Activated CD4-positive, alpha-beta T cell treated with anti-CD3 and anti-CD28 coated beads, Interleukin-2, Interleukin-4, amounts not matched to agents 100 ng/mL and 50 ng/mL, durations not matched to agents 16 hours and 8 hours (primary cell): ENCODE measurements at regions not wholly inside any gene's neighbourhood (a gene's known extent, or its start where the extent isn't known, plus 50 kb on each side); places are given as distances from the start of the nearest gene placed in this dataset.

Source experiments
- DNase-seq: peaks from one replicate; pipeline ENCODE4 v3.0.0-alpha.2; 2020; ENCODE audit warnings: low spot score

DNA sequence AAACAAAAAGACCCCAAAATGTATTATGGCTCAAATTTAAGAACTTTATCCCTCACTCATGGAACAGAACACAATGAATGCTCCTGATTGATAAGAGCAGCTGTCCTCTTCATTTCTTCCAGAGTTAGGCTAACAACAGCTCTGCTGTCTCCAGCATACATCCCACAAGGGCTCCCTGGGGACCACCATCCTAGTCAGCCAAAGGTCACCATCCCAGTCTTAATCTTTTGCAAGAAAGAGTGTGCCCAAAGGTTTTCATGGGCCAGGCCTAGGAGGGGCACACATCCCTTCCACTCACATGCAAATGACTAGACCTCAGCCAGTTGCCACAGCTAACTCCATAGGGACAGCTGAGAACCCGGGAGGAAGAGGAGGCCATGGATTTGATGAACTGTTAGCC lies 555.3 kb downstream of the BUD13 start:
- DNase-seq, result no peak

DNA sequence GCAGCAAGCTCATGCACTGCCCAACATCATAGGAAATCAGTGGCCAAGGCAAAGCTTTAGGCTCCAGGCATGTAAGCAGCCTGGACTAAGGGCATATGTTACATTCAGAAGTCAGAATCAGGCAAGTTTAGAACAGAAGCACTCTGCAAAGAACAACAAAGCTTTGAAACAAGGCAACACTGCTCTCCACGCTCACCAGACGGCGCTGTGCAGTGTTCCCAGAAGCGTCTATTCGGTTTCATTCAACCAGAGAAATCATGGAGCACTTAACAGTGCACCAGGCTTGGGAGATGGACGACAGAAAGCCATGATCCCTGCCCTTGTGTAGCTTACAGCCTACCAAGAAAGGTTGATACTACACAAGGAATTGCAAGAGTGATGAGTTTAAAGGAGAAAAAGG lies 555.8 kb downstream of the BUD13 start:
- peak; percentile 12 for DNase-seq

DNA sequence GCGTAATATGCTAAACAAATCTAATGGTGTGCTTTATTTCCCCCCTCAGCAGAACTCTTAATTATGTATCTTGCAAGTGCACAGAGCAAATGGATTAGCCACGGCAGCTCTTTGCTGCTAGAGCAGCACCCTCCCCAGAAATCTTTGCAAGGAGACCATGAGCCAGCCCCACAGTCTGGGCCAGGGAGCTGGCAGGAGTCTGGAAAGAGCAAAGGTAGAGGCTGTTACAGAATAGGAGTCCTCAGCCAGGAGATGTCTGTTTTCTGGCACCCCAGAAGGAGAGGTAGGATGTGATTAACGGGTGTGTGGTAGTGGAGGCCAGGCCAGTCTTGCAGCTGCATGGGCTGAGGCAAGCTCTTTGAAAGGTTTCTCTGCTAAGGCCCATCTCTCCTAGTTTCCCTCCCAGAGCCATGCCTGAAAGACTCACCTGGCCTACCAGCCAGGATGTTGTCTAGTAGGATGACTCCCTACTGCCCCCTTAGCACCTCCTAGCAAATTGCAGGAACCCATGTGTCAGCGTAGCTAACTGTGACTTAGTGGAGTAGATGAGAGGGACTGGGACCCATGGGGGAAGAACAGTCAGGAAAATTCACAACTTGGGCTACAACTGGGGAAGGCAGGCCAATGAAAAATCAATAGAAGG lies 557.2 kb downstream of the BUD13 start:
- no peak for DNase-seq

DNA sequence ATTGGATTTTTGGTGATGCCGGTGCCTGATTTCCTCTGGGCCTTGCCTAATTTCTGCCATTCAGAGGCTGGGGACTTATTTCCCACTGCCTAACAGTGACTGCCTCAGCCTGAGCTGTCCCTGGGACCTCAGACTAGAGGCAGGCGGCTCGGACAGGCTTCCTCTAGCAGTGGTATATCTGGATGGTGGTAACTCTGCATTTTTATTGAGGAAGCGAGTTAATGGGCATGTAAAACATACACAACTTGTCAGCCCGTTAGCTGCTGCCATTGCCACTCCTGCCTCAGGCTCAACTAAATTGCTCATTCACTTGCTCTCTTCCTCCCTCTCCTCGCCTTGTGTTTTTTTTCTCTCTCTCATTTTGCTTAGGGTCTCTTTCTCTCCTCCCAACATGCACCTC lies 561.6 kb downstream of the BUD13 start:
- no peak for DNase-seq

DNA sequence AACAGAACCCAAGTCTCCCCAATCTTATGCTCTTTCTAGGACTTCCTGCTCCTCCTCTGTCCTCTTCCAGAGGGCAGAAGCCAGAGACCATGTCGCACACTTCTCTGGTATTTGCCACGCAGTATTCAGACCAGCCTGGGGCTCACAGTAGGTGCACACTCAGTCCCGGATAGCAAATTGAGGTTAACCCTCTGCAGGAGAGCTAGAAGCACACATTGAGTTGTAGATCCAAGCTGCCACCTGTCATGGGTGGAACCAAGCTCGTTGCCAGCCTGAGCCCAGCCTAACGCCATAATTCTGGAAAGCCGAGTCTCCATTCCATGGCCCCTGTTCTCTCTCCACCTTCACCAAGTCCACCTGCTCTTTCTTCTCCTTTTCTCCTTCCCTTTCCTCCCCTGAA lies 562.1 kb downstream of the BUD13 start:
- no peak for DNase-seq

DNA sequence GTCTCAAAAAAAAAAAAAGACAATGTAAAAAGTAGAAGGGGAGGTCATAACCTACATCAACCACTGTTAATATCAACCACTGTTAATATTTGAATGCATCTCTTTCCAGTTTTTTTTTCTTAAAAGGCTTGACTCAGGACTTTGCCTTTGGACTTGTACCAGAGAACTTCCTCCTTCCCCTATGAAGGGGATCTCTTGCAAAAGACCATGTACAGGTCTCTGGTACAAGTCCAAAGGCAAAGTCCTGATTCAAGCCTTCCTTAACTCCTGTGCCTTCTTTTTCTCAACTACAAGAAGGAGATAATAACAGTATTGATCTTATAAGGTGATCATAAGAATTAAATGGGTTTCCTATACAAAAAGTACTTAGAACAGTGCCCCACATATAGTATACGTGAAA lies 563.5 kb downstream of the BUD13 start:
- DNase-seq, result no peak

DNA sequence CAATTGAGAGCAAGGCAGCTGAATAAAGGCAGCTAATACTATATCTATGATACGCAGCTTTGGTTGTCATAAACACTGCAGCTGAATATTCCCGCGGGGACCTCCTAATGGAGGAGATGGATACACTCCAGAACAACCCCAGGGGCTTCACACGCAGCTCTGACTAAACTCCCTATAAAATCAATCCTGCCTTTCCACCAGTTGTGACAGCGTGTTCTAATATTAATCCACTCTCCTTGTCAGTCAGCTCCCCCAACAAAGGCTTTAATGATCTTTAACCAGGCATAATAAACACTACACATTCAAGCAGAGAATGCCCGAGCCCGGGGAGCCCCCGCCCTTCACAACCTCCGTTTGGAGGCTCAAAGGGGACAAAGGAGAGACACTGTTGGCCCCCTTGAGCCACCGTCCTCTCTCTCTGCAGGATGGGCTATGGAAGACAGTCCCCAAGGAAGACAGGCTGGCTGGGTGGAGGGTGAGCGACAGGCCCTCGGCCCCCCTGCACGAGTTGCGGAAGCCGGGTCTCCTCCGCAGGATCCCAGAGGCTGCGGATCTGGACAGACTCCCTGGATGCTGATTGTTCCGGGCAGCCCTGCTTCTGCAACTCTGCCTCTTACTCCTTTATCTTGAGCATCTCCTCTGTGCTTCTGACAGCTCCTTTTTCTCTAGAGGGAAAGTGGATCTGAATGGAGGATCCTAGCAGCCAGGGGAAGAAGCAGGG lies 565.2 kb downstream of the BUD13 start:
- no peak for DNase-seq

DNA sequence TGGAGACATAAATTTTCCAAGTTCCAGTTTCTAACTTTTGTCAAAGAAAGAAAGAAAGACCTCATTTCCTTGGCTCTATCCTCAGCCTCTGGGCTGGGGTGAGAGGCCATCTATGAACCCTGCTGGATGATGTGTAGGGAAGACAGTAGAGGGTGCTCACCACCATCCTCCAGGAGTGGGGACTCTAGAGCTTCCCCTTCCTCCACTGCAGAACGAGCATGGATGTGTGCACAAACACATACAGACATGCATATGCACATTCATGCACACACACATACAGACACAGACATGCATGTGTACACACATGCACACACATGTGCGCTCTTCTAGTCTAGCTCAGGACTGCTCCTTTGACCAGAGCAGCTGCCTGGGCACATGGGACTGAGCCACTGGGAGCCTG lies 565.8 kb downstream of the BUD13 start:
- DNase-seq, result no peak

DNA sequence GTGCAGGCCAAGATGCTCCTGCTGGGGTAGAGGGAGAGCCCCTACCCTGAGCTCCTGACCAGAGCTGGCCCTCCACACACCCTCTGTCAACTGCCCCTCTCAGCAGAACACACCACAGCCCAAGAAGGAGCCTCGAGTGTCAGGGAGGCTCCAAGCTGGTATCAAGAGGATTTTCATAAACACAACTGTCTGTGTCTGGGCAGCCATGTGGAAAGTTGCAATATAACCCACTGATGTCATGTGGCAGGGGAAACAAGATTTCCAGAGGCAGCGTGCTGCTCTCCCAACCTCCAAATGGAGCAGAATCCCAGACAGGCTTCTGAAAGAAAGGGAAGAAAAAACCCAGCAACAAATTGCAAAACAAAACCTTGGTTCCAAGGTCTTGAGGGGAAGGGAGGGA lies 569.9 kb downstream of the BUD13 start:
- no peak for DNase-seq

DNA sequence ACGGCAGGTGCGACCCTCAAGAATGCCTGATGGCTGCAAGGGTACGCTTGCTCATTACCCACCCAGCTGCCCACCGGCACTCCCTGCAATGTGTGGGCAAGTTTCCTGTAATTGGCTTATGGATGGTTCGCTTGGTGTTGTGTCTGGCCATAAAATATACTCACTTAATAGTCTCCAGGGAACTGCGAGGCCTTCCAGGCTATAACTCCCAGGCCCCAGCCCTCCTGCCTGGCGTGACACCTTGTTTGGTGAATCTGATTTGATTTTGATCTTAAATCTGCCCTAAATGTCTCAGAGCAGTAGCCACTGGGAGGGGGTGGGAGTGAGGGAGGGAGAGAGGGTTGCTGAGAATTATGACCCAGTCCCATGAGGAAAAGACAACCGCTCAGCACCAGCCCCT lies 572.2 kb downstream of the BUD13 start:
- DNase-seq, result no peak

DNA sequence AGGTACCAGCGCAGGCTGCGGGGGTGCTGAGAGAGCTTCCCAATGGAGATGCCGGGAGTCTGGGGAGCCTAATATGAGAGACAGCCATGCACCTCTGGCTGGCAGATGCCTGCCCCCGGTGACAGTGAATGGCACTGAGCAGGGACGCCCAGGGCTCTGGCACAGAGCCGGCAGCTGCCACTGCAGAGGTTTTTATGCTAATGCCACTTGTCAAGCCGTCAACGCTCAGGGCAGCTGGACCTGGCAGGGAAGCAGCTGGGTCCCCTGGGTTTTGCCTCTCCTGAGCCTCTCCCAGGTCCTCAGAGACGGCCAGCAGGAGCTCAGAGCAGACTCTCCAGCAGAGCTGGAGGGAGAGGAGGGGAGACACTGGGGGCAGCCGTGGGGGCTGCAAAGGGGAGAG lies 573.6 kb downstream of the BUD13 start:
- no peak for DNase-seq

DNA sequence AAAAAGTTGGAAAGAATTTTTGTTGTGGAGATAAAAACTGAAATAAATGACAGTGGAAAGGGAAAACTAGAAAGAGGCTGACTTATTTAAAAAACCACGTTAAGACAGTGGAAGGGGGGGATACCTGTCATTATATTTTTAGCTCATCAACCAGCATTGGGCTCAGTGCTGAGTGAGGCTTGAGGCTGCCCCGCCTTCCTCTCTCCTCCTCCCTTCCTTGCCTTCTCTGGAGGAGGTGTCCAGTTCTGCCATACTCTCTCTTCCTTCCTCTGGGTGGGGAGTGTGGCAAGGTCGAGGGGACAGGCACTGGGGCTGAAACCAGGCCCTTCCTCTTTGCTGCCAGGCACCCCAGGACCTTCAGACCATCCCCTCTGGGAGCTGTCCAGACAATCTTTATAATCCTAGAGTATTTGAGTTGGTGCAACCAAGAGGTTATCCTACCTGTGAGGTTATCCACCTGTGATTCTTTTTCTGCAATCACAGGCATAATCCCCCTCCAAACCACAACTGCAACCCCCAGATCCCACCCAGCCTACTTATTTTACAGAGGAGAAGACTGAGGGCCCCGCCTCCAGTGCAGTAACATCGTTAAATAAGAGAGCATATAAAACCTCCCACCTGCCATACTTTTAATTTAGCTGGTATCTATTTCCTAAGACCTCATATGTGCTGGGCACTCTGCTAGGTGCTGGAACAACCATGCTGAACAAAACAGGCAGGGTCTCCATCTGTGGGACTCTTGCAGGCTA lies 578.5 kb downstream of the BUD13 start:
- DNase-seq, result no peak

DNA sequence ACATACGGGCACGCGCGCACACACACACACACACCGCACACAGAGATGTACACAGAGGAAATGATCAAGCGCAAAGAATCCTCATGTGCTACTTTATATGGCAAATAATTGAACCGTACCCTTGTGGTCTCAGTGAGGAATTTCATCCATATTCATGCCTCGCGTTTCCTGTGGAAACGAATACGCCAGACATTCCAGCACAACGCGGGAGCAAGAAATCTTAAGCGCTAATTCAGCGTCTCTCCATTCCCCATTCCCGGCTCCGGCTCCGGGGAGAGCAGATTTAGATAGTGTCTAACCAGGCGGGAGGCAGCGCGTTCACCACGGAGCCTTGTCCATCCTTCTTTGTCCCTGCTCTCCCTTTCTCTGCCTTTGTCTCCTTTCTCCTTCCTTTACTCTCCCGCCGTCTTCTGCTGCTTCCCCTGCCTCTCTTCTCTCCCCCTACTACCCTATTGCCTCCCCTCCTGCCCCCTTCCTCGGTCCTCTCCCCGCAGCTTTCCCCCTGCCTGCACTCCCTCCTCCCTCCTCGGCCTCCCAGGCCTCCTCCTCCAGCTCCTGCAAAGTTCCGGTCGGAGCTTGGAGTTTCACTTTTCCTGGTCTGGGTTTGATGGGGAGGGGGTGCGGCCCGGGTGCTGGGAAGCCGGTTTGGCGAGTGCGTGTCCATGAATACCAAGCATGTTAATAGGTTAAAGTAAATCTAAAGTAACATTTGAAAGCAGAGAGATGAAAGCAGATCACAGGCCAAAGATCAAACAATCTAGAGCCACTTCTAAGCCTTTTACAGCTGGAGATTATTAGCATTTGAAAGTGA lies 579.3 kb downstream of the BUD13 start:
- DNase-seq, result no peak

DNA sequence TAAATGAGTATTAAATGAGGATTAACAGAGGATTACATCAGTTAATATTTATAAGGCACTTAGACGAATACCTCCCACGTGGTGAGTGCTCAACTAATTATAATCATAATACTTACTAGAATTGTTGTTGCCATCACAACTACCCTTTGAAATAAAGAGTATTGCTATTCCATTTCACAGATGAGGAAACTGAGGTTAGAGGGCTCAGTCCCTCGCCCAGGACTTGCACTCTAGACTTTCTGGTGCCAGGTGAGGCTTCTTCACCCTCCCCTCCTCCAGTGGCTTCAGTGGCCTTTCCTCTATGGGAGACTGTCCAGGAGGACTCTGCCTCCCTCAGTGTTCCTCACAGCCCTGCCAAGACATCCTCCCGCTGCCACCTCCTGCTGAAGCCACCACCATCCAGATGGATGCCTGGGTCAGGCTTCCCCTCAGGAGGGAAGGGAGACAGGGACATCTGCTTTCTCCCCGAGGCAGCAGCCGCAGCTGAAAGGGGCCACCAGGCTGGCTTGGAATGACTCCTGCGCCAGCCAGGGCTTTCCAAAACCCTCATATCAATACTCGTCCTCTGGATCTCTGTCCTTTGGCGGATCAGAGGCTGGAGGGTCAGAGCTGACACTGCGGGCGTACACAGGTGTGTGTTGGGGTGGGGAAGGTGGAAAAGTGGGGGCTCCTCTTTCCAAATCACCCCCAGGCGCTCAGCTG lies 580.1 kb downstream of the BUD13 start:
- no peak for DNase-seq

DNA sequence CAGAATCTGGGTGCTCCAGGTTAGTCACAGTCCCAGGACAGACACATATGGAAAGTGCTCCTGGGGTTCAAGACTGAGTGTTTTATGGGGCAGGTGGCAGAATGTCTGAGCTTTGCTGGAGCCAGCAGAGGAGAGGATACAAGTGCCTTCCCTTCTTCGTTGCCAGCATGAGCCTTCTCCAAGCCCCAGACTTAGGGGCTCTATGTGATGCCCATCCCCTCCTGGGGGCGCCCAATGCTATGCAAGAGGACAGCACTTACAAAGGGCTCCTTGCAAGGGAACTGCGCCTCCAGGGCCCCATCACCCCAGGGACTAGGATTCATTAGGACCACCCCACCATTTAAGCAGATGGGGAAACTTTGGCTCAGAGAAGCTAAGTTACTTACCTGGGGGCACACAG lies 581.9 kb downstream of the BUD13 start:
- DNase-seq, result no peak

DNA sequence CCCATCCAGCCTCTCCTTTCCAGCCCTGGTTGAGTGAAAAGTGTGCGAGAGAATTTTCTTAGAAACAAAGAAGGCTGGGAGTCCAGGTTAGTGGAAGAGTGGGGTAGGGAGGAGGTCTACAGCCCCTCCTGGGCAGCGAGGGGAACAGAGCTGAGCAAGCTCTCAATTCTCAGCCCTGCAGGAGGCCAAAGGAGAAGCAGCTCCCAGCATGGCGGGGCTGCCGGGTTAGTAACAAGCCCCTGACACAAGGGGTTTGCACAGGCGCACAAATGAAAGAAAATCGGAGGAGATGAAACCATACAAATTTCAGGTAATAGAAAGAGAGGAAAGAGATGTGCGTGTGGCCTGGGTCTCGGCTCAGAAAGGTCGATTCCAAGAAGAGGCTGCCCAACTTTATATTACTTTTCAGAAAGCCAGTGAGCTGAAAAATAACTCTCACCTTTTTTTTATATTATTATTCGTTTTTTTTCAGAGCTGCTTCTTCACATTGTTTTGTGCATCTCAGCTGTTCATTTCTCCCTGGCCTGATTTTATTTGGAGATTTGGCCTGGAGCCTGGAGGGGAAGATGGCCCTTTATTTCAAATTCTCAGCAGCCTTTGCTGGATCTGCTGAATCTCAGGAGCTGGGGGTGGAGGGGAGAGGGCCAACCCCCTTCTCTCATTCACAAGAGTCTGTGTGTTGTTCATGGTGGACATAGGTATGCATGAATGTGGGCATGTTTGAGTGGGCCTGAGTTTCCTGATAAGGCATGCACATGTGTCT lies 583.2 kb downstream of the BUD13 start:
- no peak for DNase-seq

DNA sequence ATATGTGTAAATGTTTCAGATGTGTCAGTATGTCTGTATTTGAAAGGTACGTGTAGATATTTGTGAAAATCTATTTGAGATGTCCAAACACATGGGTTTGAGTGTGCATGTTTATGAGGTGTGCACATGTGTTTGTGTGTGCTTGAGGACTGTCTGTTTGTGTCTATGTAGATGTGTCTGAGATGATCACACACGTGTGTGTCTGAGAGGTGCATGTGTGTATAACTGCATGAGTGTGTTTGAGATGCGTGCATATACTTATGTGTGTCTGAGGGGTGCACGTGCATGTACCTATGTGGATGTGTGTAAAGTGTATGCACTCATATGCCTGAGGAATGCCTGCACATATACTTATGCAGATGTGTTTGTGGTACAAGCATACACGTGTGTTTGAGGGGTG lies 584.4 kb downstream of the BUD13 start:
- no peak for DNase-seq

DNA sequence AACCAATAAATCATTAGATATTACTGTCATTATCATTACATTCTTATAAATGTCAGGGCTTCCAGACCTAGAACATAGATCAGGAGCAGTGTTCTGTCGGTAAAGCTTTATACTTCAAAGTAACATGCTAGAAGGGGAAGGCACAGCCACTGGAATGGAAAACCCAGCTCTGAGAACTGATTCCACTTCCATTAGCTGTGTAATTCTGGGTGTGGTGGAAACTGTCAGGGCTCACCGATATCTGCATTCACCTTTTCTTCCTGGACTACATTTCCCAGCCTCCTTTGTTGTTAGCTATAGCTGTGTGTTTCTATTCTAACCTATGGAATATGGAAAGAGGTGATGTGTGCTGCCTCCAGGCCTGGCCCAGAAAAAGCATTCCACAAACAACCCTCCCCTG lies 585.8 kb downstream of the BUD13 start:
- DNase-seq, result no peak

DNA sequence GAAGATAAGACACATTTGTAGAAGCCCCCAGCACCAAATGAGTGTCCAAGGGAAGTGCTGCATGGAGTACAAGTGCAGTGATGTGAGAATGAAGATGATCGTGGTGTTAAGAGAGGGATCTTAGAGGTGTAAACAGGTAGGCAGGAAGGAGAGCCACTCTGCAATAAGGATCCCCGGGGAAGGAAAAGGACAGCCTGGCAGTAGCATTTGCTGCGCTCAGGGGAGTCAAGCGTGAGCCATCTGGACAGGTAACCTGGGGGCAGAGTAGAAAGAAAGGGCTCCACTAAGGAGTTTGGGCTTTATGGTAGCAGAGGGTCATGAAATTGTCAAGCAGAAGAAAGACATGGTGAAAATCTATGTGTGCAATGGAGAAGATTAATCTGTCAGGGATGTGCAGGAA lies 587.2 kb downstream of the BUD13 start:
- DNase-seq, result no peak

DNA sequence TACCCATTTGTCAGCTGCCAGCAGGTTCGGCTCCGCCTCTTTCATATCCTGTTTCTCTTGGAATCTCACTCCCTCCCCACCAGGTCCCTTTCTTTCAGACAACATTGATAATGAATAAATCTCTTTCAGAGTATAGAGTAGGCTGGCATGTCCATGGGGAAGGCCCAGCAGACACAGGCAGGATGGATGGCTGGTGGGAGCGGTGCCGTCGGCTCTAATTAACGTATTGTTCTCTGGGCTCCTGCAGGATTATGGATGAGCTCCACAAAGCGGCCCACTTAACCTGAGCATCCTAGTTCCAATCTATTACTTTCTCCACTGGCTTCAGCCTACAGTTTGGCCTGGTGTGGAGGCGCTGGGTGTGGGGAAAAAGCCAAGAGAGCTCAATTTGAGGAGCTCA lies 588.0 kb downstream of the BUD13 start:
- DNase-seq, result no peak

DNA sequence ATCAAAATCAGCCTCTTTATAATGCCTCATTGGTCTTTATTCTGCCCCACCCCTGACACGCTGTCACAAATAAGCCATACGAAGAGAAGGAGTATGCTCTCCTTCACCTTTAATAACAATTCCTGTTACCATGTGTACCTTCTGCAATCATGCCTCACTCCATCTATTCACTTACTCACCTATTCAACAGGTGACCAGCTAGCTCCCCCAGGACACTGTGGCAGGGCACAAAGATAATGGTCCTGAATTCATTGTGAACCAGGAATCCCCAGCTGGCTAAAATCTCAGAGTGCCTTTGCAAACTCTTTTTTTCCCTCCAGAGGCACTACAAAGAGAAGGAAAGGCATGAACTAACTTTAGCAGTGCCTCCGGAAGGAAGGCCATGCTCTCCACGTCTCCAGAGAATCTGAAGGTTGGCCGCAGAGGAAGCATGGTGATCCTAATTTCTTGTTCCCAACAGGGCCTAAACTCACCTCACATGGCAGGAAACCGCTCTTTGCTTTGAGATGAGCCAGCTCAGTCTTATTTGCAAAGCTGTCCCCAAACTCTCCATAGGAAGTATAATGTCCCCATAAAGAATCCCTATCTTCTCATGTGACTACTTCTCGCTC lies 590.3 kb downstream of the BUD13 start:
- DNase-seq, result no peak
